Suprapubic skin (tissue), 4 donors: ENCODE measurements at regions not wholly inside any gene's neighbourhood (a gene's known extent, or its start where the extent isn't known, plus 50 kb on each side); places are given as distances from the start of the nearest gene placed in this dataset.

Source experiments
- EP300 ChIP-seq: sonication (generic); formaldehyde crosslinking; IDR thresholded peaks from one replicate; pipeline ENCODE4 v1.6.1; 2017; ENCODE audit warnings: antibody characterized with exemption
- POLR2A ChIP-seq, 2 donors: fragments of 450-650 bp; IDR thresholded peaks; one replicate each; pipeline ENCODE4 v1.6.1; 2017; ENCODE audit warnings: antibody characterized with exemption in 2 of 2, mild to moderate bottlenecking in 2 of 2, moderate library complexity in 2 of 2
- POLR2AphosphoS5 ChIP-seq, 3 donors: sonication (generic); formaldehyde crosslinking; IDR thresholded peaks; one replicate each; pipeline ENCODE4 v1.6.1; 2017; ENCODE audit warnings: antibody characterized with exemption in 3 of 3
- TF ChIP-seq, protein P1 (sequence below), 2 donors: fragments of 200-600 bp in 1 of 2; fragments of 450-650 bp in 1 of 2; sonication (generic) in 1 of 2; IDR thresholded peaks; one replicate each; pipeline ENCODE4 v1.5.1; 2016 to 2019; ENCODE audit warnings: antibody characterized with exemption in 2 of 2, mild to moderate bottlenecking in 1 of 2, moderate library complexity in 1 of 2

GRCh38 chr4:8779490-8779932 lies 92.1 kb downstream of the HMX1 start:
- TF ChIP-seq, protein P1, sequence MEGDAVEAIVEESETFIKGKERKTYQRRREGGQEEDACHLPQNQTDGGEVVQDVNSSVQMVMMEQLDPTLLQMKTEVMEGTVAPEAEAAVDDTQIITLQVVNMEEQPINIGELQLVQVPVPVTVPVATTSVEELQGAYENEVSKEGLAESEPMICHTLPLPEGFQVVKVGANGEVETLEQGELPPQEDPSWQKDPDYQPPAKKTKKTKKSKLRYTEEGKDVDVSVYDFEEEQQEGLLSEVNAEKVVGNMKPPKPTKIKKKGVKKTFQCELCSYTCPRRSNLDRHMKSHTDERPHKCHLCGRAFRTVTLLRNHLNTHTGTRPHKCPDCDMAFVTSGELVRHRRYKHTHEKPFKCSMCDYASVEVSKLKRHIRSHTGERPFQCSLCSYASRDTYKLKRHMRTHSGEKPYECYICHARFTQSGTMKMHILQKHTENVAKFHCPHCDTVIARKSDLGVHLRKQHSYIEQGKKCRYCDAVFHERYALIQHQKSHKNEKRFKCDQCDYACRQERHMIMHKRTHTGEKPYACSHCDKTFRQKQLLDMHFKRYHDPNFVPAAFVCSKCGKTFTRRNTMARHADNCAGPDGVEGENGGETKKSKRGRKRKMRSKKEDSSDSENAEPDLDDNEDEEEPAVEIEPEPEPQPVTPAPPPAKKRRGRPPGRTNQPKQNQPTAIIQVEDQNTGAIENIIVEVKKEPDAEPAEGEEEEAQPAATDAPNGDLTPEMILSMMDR (IDR thresholded peaks at IDR 0.05) = no peak
- TF ChIP-seq EP300 = no peak
- no peak for TF ChIP-seq POLR2A (IDR thresholded peaks at IDR 0.05)
- TF ChIP-seq POLR2AphosphoS5 (IDR thresholded peaks at IDR 0.05) = no peak
